ENCODE measurements at regions not wholly inside any gene's neighbourhood (a gene's known extent, or its start where the extent isn't known, plus 50 kb on each side); places are given as distances from the start of the nearest gene placed in this dataset.

DNA sequence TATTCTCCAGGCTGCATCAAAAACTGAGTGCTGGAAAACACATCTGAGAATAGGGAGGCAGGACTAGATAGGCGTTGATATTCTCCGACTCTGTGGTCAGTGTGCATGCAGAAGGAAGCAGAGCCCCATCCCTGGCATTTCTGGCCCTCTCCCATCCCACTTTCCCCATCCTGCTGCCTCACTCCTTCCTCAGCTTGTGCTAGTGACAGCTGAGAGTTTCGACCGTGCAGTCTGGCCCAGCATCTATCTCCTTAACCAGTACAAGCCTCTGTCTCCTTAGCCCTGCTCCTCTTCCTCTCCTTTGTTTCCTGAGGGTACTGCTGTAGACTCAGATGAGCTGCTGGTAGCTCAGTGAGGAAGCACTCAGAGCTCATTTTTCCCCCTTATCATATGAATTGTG is 163.2 kb downstream of the SUCLA2 start:
- no peak overlapping the region for H3K4me3 ChIP-seq (ENCODE audit: low read length)
- H3K36me3 ChIP-seq (ENCODE audit: control insufficient read depth, insufficient read depth, low read length), result no peaks in the 10 kb centered on the region
- H3K9me3 Mint-ChIP-seq, result no peaks in the 10 kb centered on the region
- WGBS (ENCODE audit: insufficient coverage), result 90% methylated on average over 4 of the region's 4 CpGs
- H3K9me3 ChIP-seq (ENCODE audit: control insufficient read depth, insufficient read depth, low read length), result no peaks in the 10 kb centered on the region
- H3K27ac Mint-ChIP-seq, result no peak overlapping the region
- peaks cover 0 to 6% of the 10 kb centered on the region in 2 donors for H3K27me3 Mint-ChIP-seq (ENCODE audit: low read depth in 2 of 2)
- DNase-seq, result no peak
- no peak for TF ChIP-seq CTCF (IDR thresholded peaks at IDR 0.05)
- H3K4me1 ChIP-seq (ENCODE audit: control insufficient read depth, insufficient read depth, low read length), result no peaks in the 10 kb centered on the region
- ATAC-seq, result no peak
- no peak overlapping the region for H3K27ac ChIP-seq (ENCODE audit: low read length)
- H3K4me1 Mint-ChIP-seq, result peaks cover 8% of the 10 kb centered on the region in 2 donors
- H3K36me3 Mint-ChIP-seq, result no peaks in the 10 kb centered on the region
- H3K4me3 Mint-ChIP-seq, result no peak overlapping the region
- intact Hi-C loops (cut with micrococcal nuclease), result no loop called here
- H3K27me3 ChIP-seq (ENCODE audit: control insufficient read depth, insufficient read depth, low read length), result no peaks in the 10 kb centered on the region

DNA sequence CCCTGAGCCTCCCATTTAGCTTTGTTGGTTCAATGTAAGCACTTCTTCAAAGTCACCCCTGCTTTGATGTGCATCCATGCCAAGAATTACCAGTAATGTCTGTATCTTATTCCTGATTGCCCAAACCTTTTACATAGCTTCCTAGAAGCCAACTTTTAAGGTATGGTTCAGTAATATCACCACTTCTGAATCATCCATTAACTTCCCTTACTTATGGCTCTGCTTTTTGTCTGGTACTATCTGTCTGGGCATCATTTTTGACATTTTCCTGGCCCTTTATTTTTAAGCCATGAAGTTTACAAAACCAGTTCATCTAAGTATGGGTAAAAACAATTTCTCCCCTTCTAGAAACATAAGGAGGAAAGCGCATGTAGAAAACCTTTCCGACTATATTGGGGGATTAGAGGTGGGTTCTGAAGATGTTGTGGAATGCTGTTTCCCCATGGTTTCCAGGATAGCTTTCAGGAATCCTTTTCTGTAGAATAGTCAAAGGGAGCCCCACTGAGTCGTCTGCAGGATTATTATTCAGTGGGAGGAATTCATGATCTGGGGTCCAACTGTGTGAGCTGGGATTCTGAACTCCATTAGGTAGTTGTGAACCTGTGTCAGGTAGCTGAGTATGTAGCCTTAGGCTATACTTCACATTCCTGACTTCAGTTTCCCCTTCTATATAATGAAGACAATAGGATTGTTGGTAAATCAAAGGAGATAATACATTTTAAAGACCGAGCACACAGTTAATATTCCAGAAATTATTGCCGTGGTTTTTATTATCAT is 163.8 kb downstream of the SUCLA2 start:
- Histone ChIP-seq H3K36me3 (ENCODE audit: control insufficient read depth, insufficient read depth, low read length) (no peaks in the 10 kb centered on the region), H3K4me3 (ENCODE audit: low read length) (no peak overlapping the region), H3K27me3 (ENCODE audit: control insufficient read depth, insufficient read depth, low read length) (no peaks in the 10 kb centered on the region), H3K4me1 (ENCODE audit: control insufficient read depth, insufficient read depth, low read length) (no peaks in the 10 kb centered on the region), H3K9me3 (ENCODE audit: control insufficient read depth, insufficient read depth, low read length) (no peaks in the 10 kb centered on the region), H3K27ac (ENCODE audit: low read length) (no peak overlapping the region)
- TF ChIP-seq CTCF (IDR thresholded peaks at IDR 0.05), result no peak
- intact Hi-C loops (cut with micrococcal nuclease), result no loop called here
- no peak for ATAC-seq
- peaks cover 0 to 5% of the 10 kb centered on the region in 2 donors for H3K27me3 Mint-ChIP-seq (ENCODE audit: low read depth in 2 of 2)
- 100% methylated on average over 4 of the region's 5 CpGs for WGBS (ENCODE audit: insufficient coverage)
- peaks cover 8% of the 10 kb centered on the region in 2 donors for H3K4me1 Mint-ChIP-seq
- no peaks in the 10 kb centered on the region for H3K9me3 Mint-ChIP-seq
- no peak overlapping the region for H3K27ac Mint-ChIP-seq
- no peaks in the 10 kb centered on the region for H3K36me3 Mint-ChIP-seq
- no peak for DNase-seq
- no peak overlapping the region for H3K4me3 Mint-ChIP-seq

GRCh38 chr13:47835470-47836228 is 165.4 kb downstream of the SUCLA2 start:
- H3K27me3 ChIP-seq (ENCODE audit: control insufficient read depth, insufficient read depth, low read length), result no peaks in the 10 kb centered on the region
- intact Hi-C loops (cut with micrococcal nuclease), result no loop called here
- H3K9me3 ChIP-seq (ENCODE audit: control insufficient read depth, insufficient read depth, low read length), result no peaks in the 10 kb centered on the region
- H3K9me3 Mint-ChIP-seq, result no peaks in the 10 kb centered on the region
- H3K4me3 ChIP-seq (ENCODE audit: low read length), result no peak overlapping the region
- H3K27ac ChIP-seq (ENCODE audit: low read length), result no peak overlapping the region
- H3K27ac Mint-ChIP-seq, result no peak overlapping the region
- H3K4me1 Mint-ChIP-seq, result peaks cover 5% of the 10 kb centered on the region in 2 donors
- DNase-seq (no peak), ATAC-seq (no peak)
- H3K4me1 ChIP-seq (ENCODE audit: control insufficient read depth, insufficient read depth, low read length), result no peaks in the 10 kb centered on the region
- H3K36me3 Mint-ChIP-seq, result no peaks in the 10 kb centered on the region
- no peak overlapping the region for H3K4me3 Mint-ChIP-seq
- TF ChIP-seq CTCF (IDR thresholded peaks at IDR 0.05), result no peak
- no peaks in the 10 kb centered on the region for H3K36me3 ChIP-seq (ENCODE audit: control insufficient read depth, insufficient read depth, low read length)
- H3K27me3 Mint-ChIP-seq (ENCODE audit: low read depth in 2 of 2), result peaks cover 0 to 2% of the 10 kb centered on the region in 2 donors
- 92% methylated on average over 8 of the region's 8 CpGs for WGBS (ENCODE audit: insufficient coverage)
